CD4-positive, alpha-beta memory T cell (primary cell): ENCODE measurements at regions not wholly inside any gene's neighbourhood (a gene's known extent, or its start where the extent isn't known, plus 50 kb on each side); places are given as distances from the start of the nearest gene placed in this dataset.

Experiments used
- CTCF ChIA-PET: fragments of 350-600 bp; sonication (Branson Sonifier 250); formaldehyde crosslinking; loops from one replicate; lab custom pipeline; 2021; ENCODE audit warnings: inconsistent platforms; ENCODE audit not compliant: partially characterized antibody; lab: Charles Lee
- POLR2A ChIA-PET: fragments of 350-600 bp; sonication (Branson Sonifier 250); formaldehyde crosslinking; loops from one replicate; lab custom pipeline; 2021; ENCODE audit not compliant: partially characterized antibody; lab: Charles Lee
- DNase-seq, 5 donors: peaks; one replicate each; pipeline versions ENCODE4 v3.0.0 to v3.0.0-alpha.2; 2020 to 2022; ENCODE audit warnings: mixed read lengths in 1 of 5
- H3K27ac ChIP-seq: one replicate; pipeline ENCODE4 v1.7.0; 2013; ENCODE audit warnings: low read depth, low read length
- H3K27me3 ChIP-seq: 2 replicates; pipeline ENCODE4 v1.7.0; 2013; ENCODE audit warnings: mild to moderate bottlenecking, low read length, moderate library complexity; ENCODE audit not compliant: insufficient read depth
- H3K36me3 ChIP-seq: 2 replicates; pipeline ENCODE4 v1.7.0; 2013; ENCODE audit warnings: mild to moderate bottlenecking, low read length, moderate library complexity; ENCODE audit not compliant: insufficient read depth
- H3K4me1 ChIP-seq: 2 replicates; pipeline ENCODE4 v1.7.0; 2013; ENCODE audit warnings: mild to moderate bottlenecking, low read length, moderate library complexity; ENCODE audit not compliant: insufficient read depth
- H3K4me3 ChIP-seq, 2 donors: one replicate each; pipeline ENCODE4 v1.7.0; 2013; ENCODE audit warnings: low read length in 2 of 2, mild to moderate bottlenecking in 1 of 2
- H3K9me3 ChIP-seq, 2 donors: one replicate each; pipeline ENCODE4 v1.7.0; 2013; ENCODE audit warnings: low read length in 2 of 2, control low read depth in 1 of 2; ENCODE audit not compliant: control insufficient read depth in 1 of 2
- H3K27ac Mint-ChIP-seq, 7 donors: one replicate each; pipeline ENCODE4 v1.8.0; 2020 to 2021; ENCODE audit warnings: mixed read lengths in 7 of 7, mild to moderate bottlenecking in 6 of 7, inconsistent platforms in 3 of 7, moderate library complexity in 3 of 7
- H3K27me3 Mint-ChIP-seq, 2 donors: one replicate each; pipeline ENCODE4 v1.8.0; 2020 to 2021; ENCODE audit warnings: mixed read lengths in 2 of 2
- H3K36me3 Mint-ChIP-seq, 2 donors: one replicate each; pipeline ENCODE4 v1.8.0; 2020 to 2021; ENCODE audit warnings: mixed read lengths in 2 of 2, inconsistent platforms in 1 of 2, mild to moderate bottlenecking in 1 of 2
- H3K4me1 Mint-ChIP-seq, 4 donors: one replicate each; pipeline ENCODE4 v1.8.0; 2020 to 2021; ENCODE audit warnings: mixed read lengths in 4 of 4, mild to moderate bottlenecking in 1 of 4
- H3K4me3 Mint-ChIP-seq, 8 donors: one replicate each; pipeline ENCODE4 v1.8.0; 2020 to 2021; ENCODE audit warnings: mixed read lengths in 8 of 8, mild to moderate bottlenecking in 7 of 8, moderate library complexity in 6 of 8, inconsistent platforms in 3 of 8
- H3K9me3 Mint-ChIP-seq, 8 donors: one replicate each; pipeline ENCODE4 v1.8.0; 2020 to 2021; ENCODE audit warnings: mixed read lengths in 8 of 8, mild to moderate bottlenecking in 5 of 8, inconsistent platforms in 3 of 8, moderate library complexity in 1 of 8
- intact Hi-C: fragments of 100-400 bp; cut with micrococcal nuclease; formaldehyde crosslinking; loops from one replicate; pipeline ENCODE4 v1.15.1; 2023

DNA sequence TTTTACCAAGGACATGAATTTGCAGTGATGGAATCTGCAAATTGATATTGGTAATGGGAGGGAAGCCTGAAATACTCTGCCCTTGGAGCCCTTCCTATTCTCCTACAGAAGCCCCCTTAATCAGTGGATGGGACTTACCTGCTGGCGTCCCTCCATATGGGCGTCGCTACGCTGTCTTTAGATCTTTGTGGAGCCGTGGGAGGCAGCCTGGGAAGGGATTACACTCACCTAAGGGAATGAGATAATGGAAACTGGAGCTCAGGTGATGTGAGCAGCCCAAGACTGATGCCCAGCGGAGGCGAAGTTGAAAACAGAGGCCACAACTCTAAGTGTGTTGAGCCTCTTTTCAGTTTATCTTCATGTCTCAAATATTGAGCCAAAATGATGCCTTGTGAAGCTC, 306.6 kb downstream of the MYCN start:
- H3K27me3 Mint-ChIP-seq: no peaks in the 10 kb centered on the region
- intact Hi-C loops: no loop called here
- Histone ChIP-seq H3K9me3 (no peaks in the 10 kb centered on the region), H3K36me3 (no peaks in the 10 kb centered on the region), H3K4me3 (no peak overlapping the region), H3K27ac (no peak overlapping the region), H3K4me1 (no peaks in the 10 kb centered on the region), H3K27me3 (no peaks in the 10 kb centered on the region)
- peaks cover 0 to 4% (median 0%) of the 10 kb centered on the region in 8 donors for H3K9me3 Mint-ChIP-seq
- POLR2A ChIA-PET: no interaction called here
- H3K27ac Mint-ChIP-seq: no peak overlapping the region
- CTCF ChIA-PET: interaction anchor here (1.2 kb wide), 1 partner anchor 12 kb away, joined by 4 read pairs; no protein-coding TSS in a partner anchor
- DNase-seq: no peak
- no peaks in the 10 kb centered on the region for H3K36me3 Mint-ChIP-seq
- no peaks in the 10 kb centered on the region for H3K4me1 Mint-ChIP-seq
- no peak overlapping the region for H3K4me3 Mint-ChIP-seq

GRCh38 chr2:16246281-16246850, 306.0 kb downstream of the MYCN start:
- H3K9me3 ChIP-seq: no peaks in the 10 kb centered on the region
- H3K4me3 Mint-ChIP-seq: no peak overlapping the region
- no peaks in the 10 kb centered on the region for H3K27me3 Mint-ChIP-seq
- CTCF ChIA-PET: interaction anchor here (1.2 kb wide), 1 partner anchor 12 kb away, joined by 4 read pairs; no protein-coding TSS in a partner anchor
- H3K36me3 Mint-ChIP-seq: no peaks in the 10 kb centered on the region
- H3K27me3 ChIP-seq: no peaks in the 10 kb centered on the region
- H3K9me3 Mint-ChIP-seq: peaks cover 0 to 4% (median 0%) of the 10 kb centered on the region in 8 donors
- H3K27ac Mint-ChIP-seq: no peak overlapping the region
- no peaks in the 10 kb centered on the region for H3K4me1 ChIP-seq
- POLR2A ChIA-PET: no interaction called here
- intact Hi-C loops: no loop called here
- no peaks in the 10 kb centered on the region for H3K36me3 ChIP-seq
- H3K27ac ChIP-seq: no peak overlapping the region
- H3K4me1 Mint-ChIP-seq: no peaks in the 10 kb centered on the region
- no peak for DNase-seq
- no peak overlapping the region for H3K4me3 ChIP-seq

DNA sequence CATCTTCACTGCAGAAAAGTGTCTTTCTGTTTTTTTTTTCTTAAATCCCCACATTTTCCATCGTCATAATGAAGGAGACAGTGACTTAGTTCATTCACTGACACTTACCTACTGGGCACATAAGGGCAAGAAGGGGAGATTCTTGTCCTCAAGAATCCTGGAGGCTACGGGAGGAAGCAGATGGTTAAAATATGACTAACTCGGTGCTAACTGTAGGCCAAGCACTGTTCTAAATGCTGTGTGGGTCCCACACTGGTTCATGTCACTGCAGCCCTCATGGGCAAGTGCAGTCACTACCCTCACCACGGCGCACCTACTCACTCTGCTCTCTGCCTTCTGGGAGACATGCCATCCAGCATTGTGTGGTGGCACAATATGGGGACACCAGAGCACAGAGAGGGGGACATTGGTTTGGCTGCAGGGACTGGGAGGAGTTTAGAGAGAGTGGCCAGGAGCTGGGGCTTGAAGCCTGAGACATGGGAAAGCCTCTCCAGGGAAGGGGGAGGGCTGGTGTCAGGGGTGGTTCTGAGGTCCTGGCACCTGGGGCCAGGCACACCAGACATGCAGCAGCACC, 305.2 kb downstream of the MYCN start:
- Histone ChIP-seq H3K4me1 (no peaks in the 10 kb centered on the region), H3K36me3 (no peaks in the 10 kb centered on the region), H3K27ac (no peak overlapping the region), H3K27me3 (no peaks in the 10 kb centered on the region), H3K4me3 (no peak overlapping the region), H3K9me3 (no peaks in the 10 kb centered on the region)
- Mint-ChIP-seq H3K4me1 (no peaks in the 10 kb centered on the region), H3K9me3 (peaks cover 0 to 4% (median 0%) of the 10 kb centered on the region in 8 donors), H3K27ac (peak overlapping the region in 1 of 7 donors; percentile 21), H3K27me3 (no peaks in the 10 kb centered on the region), H3K36me3 (no peaks in the 10 kb centered on the region), H3K4me3 (no peak overlapping the region)
- intact Hi-C loops: no loop called here
- CTCF ChIA-PET: no interaction called here
- POLR2A ChIA-PET: no interaction called here
- no peak for DNase-seq

GRCh38 chr2:16244966-16245320, 304.6 kb downstream of the MYCN start:
- intact Hi-C loops: no loop called here
- no peaks in the 10 kb centered on the region for H3K4me1 ChIP-seq
- H3K36me3 ChIP-seq: no peaks in the 10 kb centered on the region
- Mint-ChIP-seq H3K9me3 (peaks cover 0 to 4% (median 0%) of the 10 kb centered on the region in 8 donors), H3K36me3 (no peaks in the 10 kb centered on the region), H3K27me3 (no peaks in the 10 kb centered on the region), H3K4me1 (no peaks in the 10 kb centered on the region), H3K4me3 (peak overlapping the region in 1 of 8 donors; percentile 58), H3K27ac (no peak overlapping the region)
- ChIA-PET CTCF (no interaction called here), POLR2A (no interaction called here)
- no peak for DNase-seq
- H3K9me3 ChIP-seq: no peaks in the 10 kb centered on the region
- H3K27me3 ChIP-seq: no peaks in the 10 kb centered on the region
- H3K27ac ChIP-seq: no peak overlapping the region
- no peak overlapping the region for H3K4me3 ChIP-seq

DNA sequence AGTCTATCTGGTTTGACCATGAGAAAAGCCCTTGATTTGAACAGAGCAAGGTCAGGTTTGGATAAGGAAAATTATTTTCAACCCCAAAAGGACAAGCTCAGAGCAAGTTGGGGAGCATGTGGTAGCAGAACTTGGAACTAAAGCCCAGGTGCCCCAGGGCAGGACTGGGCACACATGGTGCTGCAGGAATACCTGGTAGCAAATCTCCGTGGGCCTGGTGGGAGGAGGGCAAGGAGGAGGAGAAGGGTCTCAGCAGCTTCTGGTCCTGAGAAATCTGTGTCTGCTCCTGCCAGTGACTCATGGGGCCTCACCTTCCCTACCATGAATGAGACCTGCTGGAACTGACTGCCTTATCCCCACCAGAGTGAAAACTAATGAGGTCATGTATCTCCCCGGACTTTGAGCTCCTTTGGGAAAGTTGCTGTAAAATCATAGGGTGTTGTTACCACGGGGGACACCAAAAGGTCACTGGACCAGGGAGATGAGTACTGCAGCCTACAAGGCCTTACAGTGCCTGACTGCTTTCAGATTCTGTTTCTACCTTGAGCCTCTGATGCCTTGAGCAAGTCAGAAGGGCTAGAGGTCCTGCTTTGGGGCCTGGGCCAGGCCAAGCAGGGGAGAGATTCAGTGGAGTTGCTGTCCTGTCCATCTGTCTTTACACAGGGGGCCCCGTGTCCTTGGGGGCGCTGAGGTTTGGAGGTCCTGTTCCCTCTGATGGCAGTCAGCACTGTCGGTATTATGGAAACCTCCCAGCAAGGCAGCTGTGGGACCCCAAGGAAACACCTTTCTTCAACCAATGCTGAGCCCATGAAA, 304.0 kb downstream of the MYCN start:
- CTCF ChIA-PET: no interaction called here
- H3K4me3 Mint-ChIP-seq: no peak overlapping the region
- H3K27ac Mint-ChIP-seq: no peak overlapping the region
- no peak overlapping the region for H3K4me3 ChIP-seq
- DNase-seq: no peak
- H3K9me3 Mint-ChIP-seq: peaks cover 0 to 4% (median 0%) of the 10 kb centered on the region in 8 donors
- H3K4me1 Mint-ChIP-seq: no peaks in the 10 kb centered on the region
- no peaks in the 10 kb centered on the region for H3K9me3 ChIP-seq
- H3K27ac ChIP-seq: no peak overlapping the region
- H3K36me3 ChIP-seq: no peaks in the 10 kb centered on the region
- intact Hi-C loops: no loop called here
- POLR2A ChIA-PET: no interaction called here
- H3K27me3 ChIP-seq: no peaks in the 10 kb centered on the region
- no peaks in the 10 kb centered on the region for H3K27me3 Mint-ChIP-seq
- no peaks in the 10 kb centered on the region for H3K4me1 ChIP-seq
- H3K36me3 Mint-ChIP-seq: no peaks in the 10 kb centered on the region

GRCh38 chr2:16243411-16243996, 303.2 kb downstream of the MYCN start:
- H3K9me3 Mint-ChIP-seq: peaks cover 0 to 4% (median 0%) of the 10 kb centered on the region in 8 donors
- CTCF ChIA-PET: no interaction called here
- H3K36me3 Mint-ChIP-seq: no peaks in the 10 kb centered on the region

DNA sequence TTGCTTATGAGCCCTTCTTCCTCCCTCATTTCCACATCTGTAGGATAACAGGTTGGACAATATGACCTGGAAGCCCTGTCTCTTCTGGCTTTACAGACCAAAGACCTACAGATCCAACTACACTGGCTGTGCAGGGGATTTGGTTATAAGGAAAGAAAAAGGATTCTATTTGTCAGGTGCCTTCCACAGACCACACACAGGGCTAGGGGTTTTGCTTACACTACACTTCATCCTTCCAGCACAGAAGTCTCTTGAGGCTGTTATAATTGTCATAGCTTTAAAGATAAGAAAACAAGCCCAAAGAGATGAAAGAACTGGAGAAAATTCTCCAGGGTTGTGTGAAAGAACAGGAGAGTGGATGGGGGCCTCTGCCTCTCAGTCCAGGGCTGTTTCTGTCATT, 302.6 kb downstream of the MYCN start:
- intact Hi-C loops: no loop called here
- Mint-ChIP-seq H3K36me3 (no peaks in the 10 kb centered on the region), H3K27me3 (no peaks in the 10 kb centered on the region), H3K4me1 (no peaks in the 10 kb centered on the region), H3K4me3 (no peak overlapping the region), H3K9me3 (peaks cover 0 to 4% (median 0%) of the 10 kb centered on the region in 8 donors), H3K27ac (no peak overlapping the region)
- Histone ChIP-seq H3K27me3 (no peaks in the 10 kb centered on the region), H3K4me1 (no peaks in the 10 kb centered on the region), H3K9me3 (no peaks in the 10 kb centered on the region), H3K4me3 (no peak overlapping the region), H3K36me3 (no peaks in the 10 kb centered on the region), H3K27ac (no peak overlapping the region)
- ChIA-PET CTCF (no interaction called here), POLR2A (no interaction called here)
- DNase-seq: no peak

More at GRCh38 chr2:16243411-16243996, 303.2 kb downstream of the MYCN start:
- no peaks in the 10 kb centered on the region for H3K4me1 Mint-ChIP-seq
- H3K4me1 ChIP-seq: no peaks in the 10 kb centered on the region
- H3K36me3 ChIP-seq: no peaks in the 10 kb centered on the region
- no peak overlapping the region for H3K27ac ChIP-seq
- no peaks in the 10 kb centered on the region for H3K27me3 Mint-ChIP-seq
- no peak overlapping the region for H3K27ac Mint-ChIP-seq
- no peaks in the 10 kb centered on the region for H3K27me3 ChIP-seq
- no peaks in the 10 kb centered on the region for H3K9me3 ChIP-seq
- no peak overlapping the region for H3K4me3 Mint-ChIP-seq
- intact Hi-C loops: no loop called here
- H3K4me3 ChIP-seq: no peak overlapping the region
- POLR2A ChIA-PET: no interaction called here
- no peak for DNase-seq
